IMR-90 (cell line): ENCODE measurements at regions not wholly inside any gene's neighbourhood (a gene's known extent, or its start where the extent isn't known, plus 50 kb on each side); places are given as distances from the start of the nearest gene placed in this dataset.

Experiments used
- ATAC-seq: fragments of 200-7000 bp; cut with Tn5 transposase; 2 replicates; pipeline ENCODE4 v1.9.1; 2020; ENCODE audit warnings: low read depth, mild to moderate bottlenecking, moderate library complexity
- BruUV-seq: library from RNA; stranded (reverse); fragments of 400-500 nt; replicated peaks from 2 replicates; lab custom pipeline; 2021; lab: Mats Ljungman, UMichigan
- CTCF ChIA-PET: fragments of 300-600 bp; formaldehyde crosslinking; extraction: SDS; loops from one replicate; lab custom pipeline; 2021; ENCODE audit warnings: antibody characterized with exemption; lab: Yijun Ruan, JAX
- POLR2A ChIA-PET: fragments of 300-600 bp; sonication (Branson Sonifier 250); formaldehyde crosslinking; loops from one replicate; lab custom pipeline; 2022; ENCODE audit warnings: antibody characterized with exemption; ENCODE audit not compliant: unreplicated experiment; lab: Charles Lee
- DNase-seq: peaks from one replicate; pipeline ENCODE4 v3.0.0; 2013
- H2AFZ ChIP-seq: replicated peaks from 2 replicates; pipeline ENCODE3; 2013; ENCODE audit warnings: low read length, mild to moderate bottlenecking; ENCODE audit not compliant: poor library complexity
- H2AK5ac ChIP-seq: 2 replicates; pipeline ENCODE4 v1.6.1; 2013; ENCODE audit warnings: low read depth, low read length, inconsistent platforms
- H2AK9ac ChIP-seq: replicated peaks from 2 replicates; pipeline ENCODE3; 2013; ENCODE audit warnings: mild to moderate bottlenecking, low read depth, low read length, moderate library complexity; ENCODE audit not compliant: poor library complexity
- H2BK120ac ChIP-seq: 2 replicates; pipeline ENCODE4 v1.6.1; 2013; ENCODE audit warnings: low read depth, low read length, inconsistent platforms
- H2BK15ac ChIP-seq: 3 replicates; pipeline ENCODE4 v1.6.1; 2013; ENCODE audit warnings: low read depth, low read length, inconsistent platforms
- H2BK20ac ChIP-seq: 2 replicates; pipeline ENCODE4 v1.6.1; 2013; ENCODE audit warnings: low read depth, mild to moderate bottlenecking, inconsistent platforms, low read length, moderate library complexity
- H2BK5ac ChIP-seq: 2 replicates; pipeline ENCODE4 v1.6.1; 2013; ENCODE audit warnings: mild to moderate bottlenecking, low read depth, low read length, inconsistent platforms; ENCODE audit not compliant: poor library complexity, severe bottlenecking
- H3K14ac ChIP-seq: replicated peaks from 2 replicates; pipeline ENCODE4 v1.6.1; 2013; ENCODE audit warnings: low read depth, low read length, inconsistent platforms
- H3K18ac ChIP-seq: 2 replicates; pipeline ENCODE4 v1.6.1; 2013; ENCODE audit warnings: low read depth, low read length, control low read depth
- H3K23ac ChIP-seq: 2 replicates; pipeline ENCODE4 v1.6.1; 2013; ENCODE audit warnings: low read depth, low read length, inconsistent platforms
- H3K27ac ChIP-seq: 2 replicates; pipeline ENCODE4 v1.5.1; 2013; ENCODE audit warnings: mild to moderate bottlenecking, control low read depth, low read length; ENCODE audit not compliant: insufficient read depth
- H3K27me3 ChIP-seq: 2 replicates; pipeline ENCODE4 v1.6.1; 2013; ENCODE audit warnings: low read length; ENCODE audit not compliant: control insufficient read depth, insufficient read depth
- H3K36me3 ChIP-seq: 2 replicates; pipeline ENCODE4 v1.6.1; 2013; ENCODE audit warnings: low read length, mixed read lengths; ENCODE audit not compliant: control insufficient read depth, insufficient read depth
- H3K4ac ChIP-seq: 2 replicates; pipeline ENCODE4 v1.6.1; 2013; ENCODE audit warnings: low read depth, low read length, inconsistent platforms
- H3K4me1 ChIP-seq: 2 replicates; pipeline ENCODE4 v1.6.1; 2013; ENCODE audit warnings: low read length, mixed read lengths; ENCODE audit not compliant: control insufficient read depth, insufficient read depth
- H3K4me2 ChIP-seq: 2 replicates; pipeline ENCODE4 v1.6.1; 2013; ENCODE audit warnings: low read depth, mild to moderate bottlenecking, control low read depth, low read length, moderate library complexity
- H3K4me3 ChIP-seq: 2 replicates; pipeline ENCODE4 v1.5.1; 2013; ENCODE audit warnings: low read depth, mild to moderate bottlenecking, control low read depth, low read length, moderate library complexity; ENCODE audit not compliant: insufficient read depth
- H3K56ac ChIP-seq: 2 replicates; pipeline ENCODE4 v1.6.1; 2013; ENCODE audit warnings: low read length, inconsistent platforms; ENCODE audit not compliant: insufficient read depth; ENCODE audit errors: extremely low read depth
- H3K79me1 ChIP-seq, 2 experiments: 2 replicates each; pipeline ENCODE4 v1.6.1; 2013; ENCODE audit warnings: low read length in 2 of 2, inconsistent platforms in 1 of 2, low read depth in 1 of 2
- H3K9ac ChIP-seq: 2 replicates; pipeline ENCODE4 v1.6.1; 2013; ENCODE audit warnings: low read depth, low read length, control low read depth
- H3K9me1 ChIP-seq: 2 replicates; pipeline ENCODE4 v1.6.1; 2013; ENCODE audit warnings: low read length, inconsistent platforms; ENCODE audit not compliant: insufficient read depth
- H3K9me3 ChIP-seq: 2 replicates; pipeline ENCODE4 v1.6.1; 2013; ENCODE audit warnings: low read length; ENCODE audit not compliant: control insufficient read depth, insufficient read depth
- H4K20me1 ChIP-seq: 2 replicates; pipeline ENCODE4 v1.6.1; 2013; ENCODE audit warnings: low read length, inconsistent platforms; ENCODE audit not compliant: insufficient read depth
- H4K5ac ChIP-seq: 2 replicates; pipeline ENCODE4 v1.6.1; 2013; ENCODE audit warnings: mild to moderate bottlenecking, low read depth, low read length, control low read depth
- H4K8ac ChIP-seq, 2 experiments: 2 replicates each; pipeline ENCODE4 v1.6.1; 2013; ENCODE audit warnings: low read depth in 2 of 2, low read length in 2 of 2, control low read depth in 1 of 2, inconsistent platforms in 1 of 2
- H4K91ac ChIP-seq: 2 replicates; pipeline ENCODE4 v1.6.1; 2013; ENCODE audit warnings: low read depth, low read length, inconsistent platforms; ENCODE audit not compliant: insufficient read depth
- CEBPB ChIP-seq: IDR thresholded peaks from 2 replicates; pipeline ENCODE4 v1.6.1; 2012; ENCODE audit warnings: low read depth, low read length, improper control_type of control experiment
- ELK1 ChIP-seq: fragments of 150-350 bp; IDR thresholded peaks from 2 replicates; pipeline ENCODE4 v1.6.1; 2016; ENCODE audit warnings: low read depth, mild to moderate bottlenecking, low read length, moderate library complexity, borderline replicate concordance
- FOS ChIP-seq: fragments of 150-350 bp; IDR thresholded peaks from 2 replicates; pipeline ENCODE4 v1.6.1; 2016; ENCODE audit warnings: low read depth, low read length
- MAFK ChIP-seq: IDR thresholded peaks from 2 replicates; pipeline ENCODE4 v1.6.1; 2012; ENCODE audit warnings: low read depth, low read length, improper control_type of control experiment
- MAZ ChIP-seq: IDR thresholded peaks from 2 replicates; pipeline ENCODE4 v1.6.1; 2012; ENCODE audit warnings: low read depth, mild to moderate bottlenecking, low read length, improper control_type of control experiment, moderate library complexity, borderline replicate concordance
- POLR2A ChIP-seq: IDR thresholded peaks from 2 replicates; pipeline ENCODE4 v1.6.1; 2012; ENCODE audit warnings: mild to moderate bottlenecking, low read depth, low read length
- RAD21 ChIP-seq: IDR thresholded peaks from 2 replicates; pipeline ENCODE4 v1.6.1; 2012; ENCODE audit warnings: low read length, improper control_type of control experiment
- RCOR1 ChIP-seq: IDR thresholded peaks from 2 replicates; pipeline ENCODE4 v1.6.1; 2012; ENCODE audit warnings: mild to moderate bottlenecking, low read length, improper control_type of control experiment; ENCODE audit not compliant: insufficient replicate concordance
- RFX5 ChIP-seq: IDR thresholded peaks from 2 replicates; pipeline ENCODE4 v1.8.0; 2012; ENCODE audit warnings: low read depth, mild to moderate bottlenecking, low read length, moderate library complexity
- WGBS, 2 experiments: methylation state at CpG; one replicate each; pipeline versions ENCODE4 v1.1.5 to v1.1.7; 2013; ENCODE audit warnings: missing lambda C conversion rate in 2 of 2; ENCODE audit not compliant: insufficient read length in 1 of 2; ENCODE audit errors: extremely low coverage in 2 of 2; 5-methylcytosine and 5-hydroxymethylcytosine counted together
- dilution Hi-C: fragments of 300-500 bp; cut with HindIII; formaldehyde crosslinking; loops from one replicate; pipeline ENCODE4 v1.14.3; 2018; ENCODE audit warnings: low sequenced_read_pairs; ENCODE audit not compliant: unreplicated experiment
- in situ Hi-C: fragments of 300-500 bp; cut with MboI; formaldehyde crosslinking; loops from 3 replicates; pipeline ENCODE4 v1.14.3; 2019; ENCODE audit warnings: low sequenced_read_pairs, inconsistent platforms, mixed read lengths
- intact Hi-C: fragments of 100-400 bp; cut with micrococcal nuclease; formaldehyde crosslinking; loops from 2 replicates; pipeline ENCODE4 v1.10.0; 2022
- TF ChIP-seq, protein P1 (sequence below): fragments of 150-350 bp; IDR thresholded peaks from 2 replicates; pipeline ENCODE4 v1.6.1; 2017; ENCODE audit warnings: mild to moderate bottlenecking, antibody characterized with exemption, low read length, low read depth

DNA sequence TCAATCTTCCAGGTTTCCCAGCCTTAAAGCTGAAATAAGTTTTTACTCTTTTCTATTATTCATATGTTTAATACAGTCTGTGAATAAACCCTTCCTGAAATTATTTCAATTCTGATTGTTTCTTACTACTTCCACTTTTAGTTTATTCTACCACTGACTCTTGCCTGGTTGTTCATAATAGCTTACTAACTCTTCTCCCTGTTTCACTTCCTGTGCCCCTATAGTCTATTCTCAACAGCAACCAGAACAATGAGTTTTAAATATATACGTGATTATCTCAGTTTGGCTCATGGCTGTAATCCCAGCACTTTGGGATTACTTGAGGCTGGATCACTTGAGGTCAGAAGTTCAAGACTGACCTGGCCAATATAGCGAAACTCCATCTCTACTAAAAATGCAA is 408.0 kb upstream of the SPOCK3 start:
- Histone ChIP-seq H2BK15ac (no peak overlapping the region), H3K56ac (no peak overlapping the region), H2BK20ac (no peak overlapping the region), H3K79me1 (no peaks in the 10 kb centered on the region), H4K5ac (no peak overlapping the region), H2BK120ac (no peak overlapping the region), H2AK5ac (no peak overlapping the region), H2AK9ac (no peak overlapping the region), H3K9me3 (0 out of 2 replicates have a peak, but pooled peaks cover 2% of the 10 kb centered on the region), H2AFZ (no peak overlapping the region), H3K4me2 (no peak overlapping the region), H4K91ac (no peak overlapping the region), H4K20me1 (no peaks in the 10 kb centered on the region), H2BK5ac (no peak overlapping the region), H3K14ac (no peak overlapping the region), H3K36me3 (no peaks in the 10 kb centered on the region), H3K27ac (no peak overlapping the region), H4K8ac (no peak overlapping the region), H3K18ac (no peak overlapping the region), H3K9me1 (no peaks in the 10 kb centered on the region), H3K4me3 (no peak overlapping the region), H3K9ac (no peak overlapping the region), H3K4ac (no peak overlapping the region), H3K4me1 (no peaks in the 10 kb centered on the region), H3K23ac (no peak overlapping the region), H3K27me3 (no peaks in the 10 kb centered on the region)
- TF ChIP-seq CEBPB: no peak
- TF ChIP-seq MAFK: no peak
- no peak for TF ChIP-seq ELK1
- TF ChIP-seq RCOR1: no peak
- TF ChIP-seq RFX5: no peak
- no peak for TF ChIP-seq FOS
- TF ChIP-seq MAZ: no peak
- no peak for TF ChIP-seq POLR2A
- TF ChIP-seq, protein P1, sequence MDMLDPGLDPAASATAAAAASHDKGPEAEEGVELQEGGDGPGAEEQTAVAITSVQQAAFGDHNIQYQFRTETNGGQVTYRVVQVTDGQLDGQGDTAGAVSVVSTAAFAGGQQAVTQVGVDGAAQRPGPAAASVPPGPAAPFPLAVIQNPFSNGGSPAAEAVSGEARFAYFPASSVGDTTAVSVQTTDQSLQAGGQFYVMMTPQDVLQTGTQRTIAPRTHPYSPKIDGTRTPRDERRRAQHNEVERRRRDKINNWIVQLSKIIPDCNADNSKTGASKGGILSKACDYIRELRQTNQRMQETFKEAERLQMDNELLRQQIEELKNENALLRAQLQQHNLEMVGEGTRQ: no peak
- no peak for TF ChIP-seq RAD21
- ChIA-PET POLR2A (no interaction called here), CTCF (no interaction called here)
- BruUV-seq: no TSS peak
- DNase-seq: no peak
- intact Hi-C loops (no loop called here), dilution Hi-C loops (no loop called here), in situ Hi-C loops (no loop called here)
- no CpG with 5 or more reads among the region's 2 CpGs for WGBS, 2 experiments
- no peak for ATAC-seq
